ENCODE measurements at regions not wholly inside any gene's neighbourhood (a gene's known extent, or its start where the extent isn't known, plus 50 kb on each side); places are given as distances from the start of the nearest gene placed in this dataset.

DNA sequence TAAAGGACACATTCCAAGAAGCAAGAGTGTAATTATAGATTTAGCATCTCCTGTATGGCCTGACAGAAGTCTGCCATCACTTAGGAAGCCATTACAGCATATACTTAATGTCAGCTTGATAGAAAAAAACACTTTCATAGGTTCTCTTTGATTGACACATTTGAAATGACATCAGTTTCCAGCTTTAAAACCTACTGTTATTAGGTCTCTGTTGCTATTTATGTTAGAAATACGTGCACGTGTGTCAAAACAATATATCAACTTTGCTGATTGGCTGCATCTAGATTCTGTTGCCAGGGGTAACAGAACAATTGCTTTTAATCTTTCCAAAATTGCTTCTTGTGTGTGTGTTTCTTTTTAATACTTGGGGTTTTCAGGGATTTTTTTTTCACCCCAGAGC, 389.3 kb upstream of the ATP11B start:
- TF ChIP-seq POLR2A (IDR thresholded peaks at IDR 0.05; ENCODE audit: low read depth, low read length) (no peak), POLR2AphosphoS5 (IDR thresholded peaks at IDR 0.05; ENCODE audit: low read depth, low read length) (no peak), TAF1 (IDR thresholded peaks at IDR 0.05; ENCODE audit: borderline replicate concordance, low read depth, low read length) (no peak)

Measured in GM12892 (cell line).